T-cell (primary cell): ENCODE measurements at regions not wholly inside any gene's neighbourhood (a gene's known extent, or its start where the extent isn't known, plus 50 kb on each side); places are given as distances from the start of the nearest gene placed in this dataset.

Experiments used
- ATAC-seq, 4 experiments: fragments of 200-7000 bp in 3 of 4; fragments of 150-1000 bp in 1 of 4; cut with Tn5 transposase; replicated peaks in 1 of 4; 1 replicate in 3 of 4; 2 replicates in 1 of 4; pipeline ENCODE4 v1.10.0; 2021; ENCODE audit warnings: moderate library complexity in 3 of 4, mild to moderate bottlenecking in 2 of 4, moderate number of reproducible peaks in 1 of 4
- CTCF ChIA-PET, 2 donors: fragments of 300-600 bp; sonication (Branson Sonifier 250); formaldehyde crosslinking; loops; one replicate each; lab custom pipeline; 2022; ENCODE audit warnings: antibody characterized with exemption in 2 of 2; lab: Charles Lee
- POLR2A ChIA-PET, 2 donors: fragments of 300-600 bp; sonication (Branson Sonifier 250); formaldehyde crosslinking; loops; one replicate each; lab custom pipeline; 2022; ENCODE audit warnings: antibody characterized with exemption in 2 of 2; lab: Charles Lee
- DNase-seq, 35 experiments: peaks; one replicate each; pipeline versions ENCODE4 v3.0.0 to v3.0.0-alpha.2; 2013 to 2023
- H3K27ac ChIP-seq: one replicate; pipeline ENCODE4 v1.5.1; 2013; ENCODE audit warnings: low read length
- H3K27me3 ChIP-seq, 2 experiments: replicated peaks in 1 of 2; 1 replicate in 1 of 2; 2 replicates in 1 of 2; pipeline versions ENCODE4 v1.6.1 to v1.7.0; 2013; ENCODE audit warnings: low read length in 1 of 2, mixed read lengths in 1 of 2; ENCODE audit not compliant: control insufficient read depth in 2 of 2, insufficient read depth in 2 of 2; ENCODE audit errors: extremely low read depth in 1 of 2
- H3K36me3 ChIP-seq, 2 donors: 1 replicate in 1 of 2; 2 replicates in 1 of 2; pipeline versions ENCODE4 v1.6.1 to v1.7.0; 2013; ENCODE audit warnings: low read length in 1 of 2; ENCODE audit not compliant: control insufficient read depth in 2 of 2, insufficient read depth in 1 of 2; ENCODE audit errors: extremely low read depth in 1 of 2
- H3K4me1 ChIP-seq, 2 experiments: 1 replicate in 1 of 2; 2 replicates in 1 of 2; pipeline versions ENCODE4 v1.6.1 to v1.7.0; 2013; ENCODE audit warnings: low read length in 2 of 2, mixed read lengths in 1 of 2; ENCODE audit not compliant: insufficient read depth in 2 of 2, control insufficient read depth in 1 of 2; ENCODE audit errors: extremely low read depth in 1 of 2
- H3K4me3 ChIP-seq, 2 donors: 1 replicate in 1 of 2; 2 replicates in 1 of 2; pipeline versions ENCODE4 v1.5.1 to v1.7.0; 2013; ENCODE audit warnings: mild to moderate bottlenecking in 2 of 2, low read length in 1 of 2, moderate library complexity in 1 of 2; ENCODE audit not compliant: control insufficient read depth in 1 of 2; ENCODE audit errors: extremely low read depth in 1 of 2
- H3K9me3 ChIP-seq: 2 replicates; pipeline ENCODE4 v1.7.0; 2013
- H3K27ac Mint-ChIP-seq, 2 donors: one replicate each; pipeline ENCODE4 v1.8.0; 2020 to 2021; ENCODE audit warnings: mild to moderate bottlenecking in 2 of 2, mixed read lengths in 2 of 2
- H3K27me3 Mint-ChIP-seq, 2 donors: one replicate each; pipeline ENCODE4 v1.8.0; 2021 to 2022; ENCODE audit warnings: mixed read lengths in 2 of 2
- H3K36me3 Mint-ChIP-seq: one replicate; pipeline ENCODE4 v1.8.0; 2021; ENCODE audit warnings: mixed read lengths
- H3K4me1 Mint-ChIP-seq, 3 donors: one replicate each; pipeline ENCODE4 v1.8.0; 2020 to 2022; ENCODE audit warnings: mixed read lengths in 3 of 3, mild to moderate bottlenecking in 1 of 3
- H3K4me3 Mint-ChIP-seq, 3 donors: one replicate each; pipeline ENCODE4 v1.8.0; 2020 to 2022; ENCODE audit warnings: mild to moderate bottlenecking in 3 of 3, mixed read lengths in 3 of 3, moderate library complexity in 3 of 3
- H3K9me3 Mint-ChIP-seq, 3 donors: one replicate each; pipeline ENCODE4 v1.8.0; 2020 to 2022; ENCODE audit warnings: mixed read lengths in 3 of 3
- WGBS: methylation state at CpG from one replicate; pipeline ENCODE4 v1.1.5; 2013; ENCODE audit warnings: missing lambda C conversion rate; ENCODE audit not compliant: insufficient coverage; 5-methylcytosine and 5-hydroxymethylcytosine counted together

- H3K36me3 Mint-ChIP-seq, result no peaks in the 10 kb centered on the region
- WGBS, result no CpG with 5 or more reads among the region's 4 CpGs
- no peak overlapping the region for H3K27ac Mint-ChIP-seq
- ATAC-seq (no peak), DNase-seq (peak in 3 of 35 experiments; percentile 2 to 11 (median 4))
- ChIA-PET CTCF (interaction anchor here in 1 of 2 donors (0.6 kb wide), 1 partner anchor 21 kb away, joined by 3 read pairs; no protein-coding TSS in a partner anchor), POLR2A (no interaction called here)
- H3K27me3 Mint-ChIP-seq, result peaks cover 12 to 19% of the 10 kb centered on the region in 2 donors
- H3K27me3 ChIP-seq, result peaks cover 0 to 10% of the 10 kb centered on the region in 2 experiments
- H3K4me3 ChIP-seq, result no peak overlapping the region
- H3K27ac ChIP-seq, result no peak overlapping the region
- no peaks in the 10 kb centered on the region for H3K9me3 Mint-ChIP-seq
- peaks cover 6 to 14% (median 9%) of the 10 kb centered on the region in 3 donors for H3K4me1 Mint-ChIP-seq
- H3K36me3 ChIP-seq, result no peaks in the 10 kb centered on the region
- H3K9me3 ChIP-seq, result no peaks in the 10 kb centered on the region
- H3K4me1 ChIP-seq, result peaks cover 0 to 8% of the 10 kb centered on the region in 2 experiments
- H3K4me3 Mint-ChIP-seq, result no peak overlapping the region
Observed at GRCh38 chr5:159732220-159732619, 184.1 kb upstream of the ADRA1B start.

- CTCF ChIA-PET, result interaction anchor here in 1 of 2 donors (1.1 kb wide), 1 partner anchor 35 kb away, joined by 3 read pairs; no protein-coding TSS in a partner anchor
Observed at GRCh38 chr5:159734366-159734765, 181.9 kb upstream of the ADRA1B start.

GRCh38 chr5:159735036-159735435 lies 181.2 kb upstream of the ADRA1B start:
- peaks cover 21 to 23% of the 10 kb centered on the region in 2 donors for H3K27me3 Mint-ChIP-seq
- WGBS, result no CpG with 5 or more reads among the region's 2 CpGs

More at GRCh38 chr5:159734366-159734765, 181.9 kb upstream of the ADRA1B start:
- Histone ChIP-seq H3K27ac (no peak overlapping the region), H3K36me3 (no peaks in the 10 kb centered on the region), H3K4me3 (no peak overlapping the region), H3K4me1 (peaks cover 0 to 8% of the 10 kb centered on the region in 2 experiments), H3K27me3 (peaks cover 0 to 10% of the 10 kb centered on the region in 2 experiments), H3K9me3 (no peaks in the 10 kb centered on the region)
- Mint-ChIP-seq H3K27ac (no peak overlapping the region), H3K4me1 (peaks cover 6 to 14% (median 9%) of the 10 kb centered on the region in 3 donors), H3K4me3 (no peak overlapping the region), H3K9me3 (no peaks in the 10 kb centered on the region), H3K27me3 (peaks cover 21 to 22% of the 10 kb centered on the region in 2 donors), H3K36me3 (no peaks in the 10 kb centered on the region)
- DNase-seq, result no peak
- POLR2A ChIA-PET, result no interaction called here
- no CpG with 5 or more reads among the region's 2 CpGs for WGBS
- ATAC-seq, result no peak

GRCh38 chr5:159735749-159736660 lies 180.3 kb upstream of the ADRA1B start:
- H3K4me3 Mint-ChIP-seq, result no peak overlapping the region
- H3K27me3 ChIP-seq, result peaks cover 0 to 10% of the 10 kb centered on the region in 2 experiments
- peaks cover 6 to 14% (median 9%) of the 10 kb centered on the region in 3 donors for H3K4me1 Mint-ChIP-seq
- ChIA-PET CTCF (no interaction called here), POLR2A (no interaction called here)
- H3K27ac Mint-ChIP-seq, result no peak overlapping the region
- peaks cover 23 to 26% of the 10 kb centered on the region in 2 donors for H3K27me3 Mint-ChIP-seq
- no peaks in the 10 kb centered on the region for H3K9me3 ChIP-seq
- H3K36me3 ChIP-seq, result no peaks in the 10 kb centered on the region
- no peak overlapping the region for H3K4me3 ChIP-seq
- 70% methylated on average over 4 of the region's 8 CpGs for WGBS
- DNase-seq, result no peak
- no peak overlapping the region for H3K27ac ChIP-seq
- no peaks in the 10 kb centered on the region for H3K9me3 Mint-ChIP-seq
- ATAC-seq, result no peak
- H3K36me3 Mint-ChIP-seq, result no peaks in the 10 kb centered on the region
- peaks cover 0 to 8% of the 10 kb centered on the region in 2 experiments for H3K4me1 ChIP-seq

More at GRCh38 chr5:159735036-159735435, 181.2 kb upstream of the ADRA1B start:
- H3K27ac ChIP-seq, result no peak overlapping the region
- ChIA-PET CTCF (no interaction called here), POLR2A (no interaction called here)
- no peaks in the 10 kb centered on the region for H3K9me3 ChIP-seq
- Mint-ChIP-seq H3K36me3 (no peaks in the 10 kb centered on the region), H3K4me3 (no peak overlapping the region), H3K27ac (no peak overlapping the region), H3K4me1 (peaks cover 6 to 14% (median 9%) of the 10 kb centered on the region in 3 donors), H3K9me3 (no peaks in the 10 kb centered on the region)
- no peak overlapping the region for H3K4me3 ChIP-seq
- H3K36me3 ChIP-seq, result no peaks in the 10 kb centered on the region
- H3K4me1 ChIP-seq, result peaks cover 0 to 8% of the 10 kb centered on the region in 2 experiments
- ATAC-seq (no peak), DNase-seq (no peak)
- H3K27me3 ChIP-seq, result peaks cover 0 to 10% of the 10 kb centered on the region in 2 experiments

GRCh38 chr5:159736844-159737243 lies 179.4 kb upstream of the ADRA1B start:
- POLR2A ChIA-PET, result no interaction called here
- WGBS, result no CpG with 5 or more reads among the region's 2 CpGs
- CTCF ChIA-PET, result no interaction called here
- Histone ChIP-seq H3K27ac (no peak overlapping the region), H3K27me3 (peaks cover 0 to 12% of the 10 kb centered on the region in 2 experiments), H3K36me3 (no peaks in the 10 kb centered on the region), H3K9me3 (no peaks in the 10 kb centered on the region), H3K4me3 (no peak overlapping the region), H3K4me1 (peaks cover 0 to 8% of the 10 kb centered on the region in 2 experiments)
- ATAC-seq, result no peak
- no peak overlapping the region for H3K27ac Mint-ChIP-seq
- H3K4me1 Mint-ChIP-seq, result peaks cover 6 to 14% (median 9%) of the 10 kb centered on the region in 3 donors
- no peak overlapping the region for H3K4me3 Mint-ChIP-seq
- H3K36me3 Mint-ChIP-seq, result no peaks in the 10 kb centered on the region
- H3K27me3 Mint-ChIP-seq, result peaks cover 23 to 24% of the 10 kb centered on the region in 2 donors
- H3K9me3 Mint-ChIP-seq, result peaks cover 0 to 4% (median 0%) of the 10 kb centered on the region in 3 donors
- DNase-seq, result no peak

GRCh38 chr5:159737263-159737662 lies 179.0 kb upstream of the ADRA1B start:
- DNase-seq, result no peak
- POLR2A ChIA-PET, result no interaction called here
- no peak overlapping the region for H3K27ac ChIP-seq
- H3K4me3 Mint-ChIP-seq, result no peak overlapping the region
- peaks cover 0 to 4% (median 0%) of the 10 kb centered on the region in 3 donors for H3K9me3 Mint-ChIP-seq
- no peak overlapping the region for H3K27ac Mint-ChIP-seq
- peaks cover 0 to 4% of the 10 kb centered on the region in 2 experiments for H3K4me1 ChIP-seq
- H3K27me3 Mint-ChIP-seq, result peaks cover 23 to 24% of the 10 kb centered on the region in 2 donors
- no peak for ATAC-seq
- no peaks in the 10 kb centered on the region for H3K9me3 ChIP-seq
- peaks cover 0 to 13% of the 10 kb centered on the region in 2 experiments for H3K27me3 ChIP-seq
- CTCF ChIA-PET, result no interaction called here
- H3K4me1 Mint-ChIP-seq, result peaks cover 6 to 12% (median 6%) of the 10 kb centered on the region in 3 donors
- H3K36me3 ChIP-seq, result no peaks in the 10 kb centered on the region
- 93% methylated on average over 4 of the region's 5 CpGs for WGBS
- no peaks in the 10 kb centered on the region for H3K36me3 Mint-ChIP-seq
- H3K4me3 ChIP-seq, result no peak overlapping the region
